BJ (cell line): ENCODE measurements at regions not wholly inside any gene's neighbourhood (a gene's known extent, or its start where the extent isn't known, plus 50 kb on each side); places are given as distances from the start of the nearest gene placed in this dataset.

Source experiments
- CTCF ChIA-PET: fragments of 350-600 bp; formaldehyde crosslinking; extraction: SDS; loops from one replicate; lab custom pipeline; 2021; ENCODE audit warnings: antibody characterized with exemption, inconsistent platforms; lab: Yijun Ruan, JAX
- POLR2A ChIA-PET: fragments of 300-600 bp; sonication (Branson Sonifier 250); formaldehyde crosslinking; extraction: SDS; loops from one replicate; lab custom pipeline; 2021; ENCODE audit warnings: antibody characterized with exemption; lab: Charles Lee
- DNase-seq: peaks from one replicate; pipeline ENCODE4 v3.0.0-alpha.2; 2011; ENCODE audit warnings: low read depth
- H3K27me3 ChIP-seq: 2 replicates; pipeline ENCODE4 v1.6.0; 2011; ENCODE audit warnings: low read length; ENCODE audit not compliant: control insufficient read depth, insufficient read depth
- H3K36me3 ChIP-seq: 2 replicates; pipeline ENCODE4 v1.5.1; 2011; ENCODE audit warnings: low read length; ENCODE audit not compliant: control insufficient read depth, insufficient read depth
- H3K4me3 ChIP-seq: 2 replicates; pipeline ENCODE4 v1.5.1; 2011; ENCODE audit warnings: low read depth, mild to moderate bottlenecking, control low read depth, low read length
- TF ChIP-seq, protein P1 (sequence below): IDR thresholded peaks from 2 replicates; pipeline ENCODE4 v1.5.1; 2011; ENCODE audit warnings: low read depth, mild to moderate bottlenecking, control low read depth, inconsistent platforms, low read length, moderate library complexity; ENCODE audit not compliant: insufficient read depth

DNA sequence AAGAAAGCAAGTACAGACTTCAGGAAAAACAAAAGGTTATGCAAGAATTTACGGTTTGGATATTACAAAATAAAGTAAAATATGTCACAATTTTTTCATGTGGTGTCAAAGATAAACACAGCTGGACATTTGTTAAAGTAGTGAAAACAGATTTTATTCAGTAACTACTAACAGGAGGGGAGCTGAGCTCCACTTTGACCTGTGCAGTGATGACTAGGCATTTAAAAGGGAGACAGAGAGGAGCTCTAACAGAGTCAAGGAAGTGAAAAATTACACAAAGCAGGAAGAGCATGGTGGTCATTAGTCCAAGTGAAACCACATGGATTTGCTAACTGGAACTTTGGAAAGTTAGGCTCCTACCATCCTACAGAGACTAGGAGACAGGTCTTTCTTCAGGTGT is 263.6 kb upstream of the PCSK5 start:
- TF ChIP-seq, protein P1, sequence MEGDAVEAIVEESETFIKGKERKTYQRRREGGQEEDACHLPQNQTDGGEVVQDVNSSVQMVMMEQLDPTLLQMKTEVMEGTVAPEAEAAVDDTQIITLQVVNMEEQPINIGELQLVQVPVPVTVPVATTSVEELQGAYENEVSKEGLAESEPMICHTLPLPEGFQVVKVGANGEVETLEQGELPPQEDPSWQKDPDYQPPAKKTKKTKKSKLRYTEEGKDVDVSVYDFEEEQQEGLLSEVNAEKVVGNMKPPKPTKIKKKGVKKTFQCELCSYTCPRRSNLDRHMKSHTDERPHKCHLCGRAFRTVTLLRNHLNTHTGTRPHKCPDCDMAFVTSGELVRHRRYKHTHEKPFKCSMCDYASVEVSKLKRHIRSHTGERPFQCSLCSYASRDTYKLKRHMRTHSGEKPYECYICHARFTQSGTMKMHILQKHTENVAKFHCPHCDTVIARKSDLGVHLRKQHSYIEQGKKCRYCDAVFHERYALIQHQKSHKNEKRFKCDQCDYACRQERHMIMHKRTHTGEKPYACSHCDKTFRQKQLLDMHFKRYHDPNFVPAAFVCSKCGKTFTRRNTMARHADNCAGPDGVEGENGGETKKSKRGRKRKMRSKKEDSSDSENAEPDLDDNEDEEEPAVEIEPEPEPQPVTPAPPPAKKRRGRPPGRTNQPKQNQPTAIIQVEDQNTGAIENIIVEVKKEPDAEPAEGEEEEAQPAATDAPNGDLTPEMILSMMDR, result no peak
- no peak for DNase-seq
- Histone ChIP-seq H3K4me3 (no peak overlapping the region), H3K27me3 (no peaks in the 10 kb centered on the region), H3K36me3 (no peaks in the 10 kb centered on the region)
- POLR2A ChIA-PET, result no interaction called here
- CTCF ChIA-PET, result no interaction called here

DNA sequence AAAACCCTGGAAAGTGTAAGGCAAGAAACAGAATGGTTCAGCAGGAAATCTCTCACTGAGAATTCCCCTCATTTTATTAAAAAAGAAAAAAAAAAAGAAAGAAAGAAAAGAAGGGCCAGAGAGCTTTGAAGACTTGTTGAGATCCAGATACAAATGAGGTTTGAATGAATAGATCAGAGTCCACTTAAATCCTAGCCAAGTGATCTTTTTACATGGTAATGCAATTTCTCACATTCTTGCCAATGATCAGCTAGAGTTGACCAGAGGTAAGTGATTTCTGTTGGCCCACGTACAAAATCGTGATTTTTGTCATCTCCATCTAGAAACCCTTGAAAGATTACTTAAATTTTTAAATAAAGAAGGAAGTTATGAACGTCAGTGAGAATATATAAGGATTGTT is 261.5 kb upstream of the PCSK5 start:
- no peak for DNase-seq
- no peaks in the 10 kb centered on the region for H3K36me3 ChIP-seq
- TF ChIP-seq, protein P1, result no peak
- CTCF ChIA-PET, result no interaction called here
- POLR2A ChIA-PET, result no interaction called here
- H3K27me3 ChIP-seq, result no peaks in the 10 kb centered on the region
- no peak overlapping the region for H3K4me3 ChIP-seq

DNA sequence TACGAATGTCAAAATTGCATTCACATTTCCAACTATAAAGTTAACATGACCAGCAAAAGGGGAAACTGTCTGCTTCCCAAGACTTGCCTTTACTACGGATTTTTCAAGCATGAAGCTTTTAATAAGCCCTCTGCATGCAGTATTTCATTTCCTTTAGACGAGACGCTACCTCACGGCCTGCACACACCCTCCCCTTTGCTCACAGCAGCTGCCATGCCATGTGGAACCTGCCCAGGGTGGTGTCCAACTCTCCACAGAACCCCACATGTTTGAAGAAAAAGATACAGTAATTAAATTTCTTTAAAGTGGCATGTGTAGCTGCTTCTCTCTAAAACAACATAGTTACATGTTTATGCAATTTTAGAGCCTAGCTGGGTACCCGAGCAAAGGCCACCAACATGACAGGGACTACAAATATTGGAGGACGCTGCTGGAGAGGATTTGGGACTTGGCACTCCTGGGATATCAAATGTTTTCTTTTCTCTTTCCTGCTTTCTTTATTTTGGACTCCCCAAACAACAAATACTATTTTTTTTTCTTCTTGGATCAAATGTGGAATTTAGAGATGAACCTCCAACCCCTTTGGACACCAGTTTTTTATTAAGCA is 256.9 kb upstream of the PCSK5 start:
- DNase-seq, result no peak
- CTCF ChIA-PET, result no interaction called here
- H3K27me3 ChIP-seq, result no peaks in the 10 kb centered on the region
- TF ChIP-seq, protein P1, result no peak
- no peak overlapping the region for H3K4me3 ChIP-seq
- H3K36me3 ChIP-seq, result no peaks in the 10 kb centered on the region
- POLR2A ChIA-PET, result no interaction called here

- TF ChIP-seq, protein P1, result no peak
- Histone ChIP-seq H3K36me3 (no peaks in the 10 kb centered on the region), H3K4me3 (no peak overlapping the region), H3K27me3 (no peaks in the 10 kb centered on the region)
- POLR2A ChIA-PET, result no interaction called here
- CTCF ChIA-PET, result interaction anchor here (1.1 kb wide), 1 partner anchor 18 kb away, joined by 3 read pairs; no protein-coding TSS in a partner anchor
- DNase-seq, result no peak
Measured at GRCh38 chr9:75636427-75637045, 253.9 kb upstream of the PCSK5 start.

DNA sequence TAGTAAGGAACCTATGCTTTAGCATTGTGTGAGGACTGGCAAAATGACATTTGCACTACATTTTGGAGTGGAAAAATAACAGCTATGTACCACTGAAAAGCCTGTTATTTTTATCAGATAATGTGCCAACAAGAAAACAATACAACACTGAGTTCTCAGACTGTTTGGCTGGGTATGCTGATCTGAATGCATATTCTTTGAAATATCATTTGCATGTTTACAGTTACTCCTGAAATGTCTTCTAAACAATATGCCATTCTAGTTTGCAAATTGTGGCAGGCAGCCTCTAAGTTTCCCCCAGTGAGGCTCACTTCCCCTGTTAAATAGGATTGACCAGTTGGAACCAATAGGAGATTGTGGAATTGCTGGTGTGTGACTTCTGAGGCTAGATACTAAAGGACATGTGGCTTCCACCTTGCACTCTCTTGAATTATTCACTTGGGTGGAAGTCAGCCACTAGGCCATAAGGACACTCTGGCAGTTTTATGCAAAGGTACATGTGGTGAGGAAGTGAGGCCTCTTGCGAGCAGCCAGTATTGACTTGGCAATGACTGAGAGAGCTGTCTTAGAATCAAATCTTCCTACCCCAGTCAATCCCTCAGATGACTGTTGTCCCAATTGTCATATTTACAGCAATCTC is 250.4 kb upstream of the PCSK5 start:
- Histone ChIP-seq H3K4me3 (no peak overlapping the region), H3K36me3 (no peaks in the 10 kb centered on the region), H3K27me3 (no peaks in the 10 kb centered on the region)
- DNase-seq, result no peak
- TF ChIP-seq, protein P1, result no peak
- CTCF ChIA-PET, result no interaction called here
- POLR2A ChIA-PET, result no interaction called here
